Endothelial cell of umbilical vein (primary cell): ENCODE measurements at regions not wholly inside any gene's neighbourhood (a gene's known extent, or its start where the extent isn't known, plus 50 kb on each side); places are given as distances from the start of the nearest gene placed in this dataset.

Source experiments
- BruUV-seq: library from RNA; stranded (reverse); fragments of 400-500 nt; replicated peaks from 2 replicates; lab custom pipeline; 2021; lab: Mats Ljungman, UMichigan
- CTCF ChIA-PET: fragments of 300-600, 350-600 bp; sonication (Branson Sonifier 250); formaldehyde crosslinking; loops from one replicate; lab custom pipeline; 2021; ENCODE audit warnings: antibody characterized with exemption, inconsistent platforms; lab: Charles Lee
- POLR2A ChIA-PET: fragments of 300-600, 350-600 bp; sonication (Branson Sonifier 250); formaldehyde crosslinking; loops from one replicate; lab custom pipeline; 2021; ENCODE audit warnings: antibody characterized with exemption, inconsistent platforms; lab: Charles Lee
- DNase-seq: peaks from one replicate; pipeline ENCODE4 v3.0.0-alpha.2; 2011; ENCODE audit warnings: low read depth, low spot score
- FAIRE-seq: peaks from 2 replicates; lab custom pipeline; 2011; peaks lifted over from hg19 to GRCh38; lab: Jason Lieb, UNC
- H2AFZ ChIP-seq: 2 replicates; pipeline ENCODE4 v1.6.0; 2012; ENCODE audit warnings: low read depth, low read length, control low read depth, inconsistent platforms
- H3K27ac ChIP-seq: 2 replicates; pipeline ENCODE4 v1.5.1; 2011; ENCODE audit warnings: low read depth, mild to moderate bottlenecking, control low read depth, low read length, moderate library complexity; ENCODE audit not compliant: insufficient read depth
- H3K27me3 ChIP-seq, 2 experiments: 2 replicates each; pipeline versions ENCODE4 v1.6.0 to v1.6.1; 2011; ENCODE audit warnings: low read length in 2 of 2, mixed read lengths in 1 of 2; ENCODE audit not compliant: control insufficient read depth in 2 of 2, insufficient read depth in 2 of 2
- H3K36me3 ChIP-seq, 2 experiments: 2 replicates in 1 of 2; 3 replicates in 1 of 2; pipeline ENCODE4 v1.5.1; 2011; ENCODE audit warnings: low read length in 2 of 2, mild to moderate bottlenecking in 1 of 2, moderate library complexity in 1 of 2; ENCODE audit not compliant: control insufficient read depth in 2 of 2, insufficient read depth in 2 of 2; ENCODE audit errors: extremely low read depth in 1 of 2
- H3K4me1 ChIP-seq: 3 replicates; pipeline ENCODE4 v1.5.1; 2011; ENCODE audit warnings: mild to moderate bottlenecking, low read length; ENCODE audit not compliant: control insufficient read depth, insufficient read depth; ENCODE audit errors: extremely low read depth
- H3K4me2 ChIP-seq: 2 replicates; pipeline ENCODE4 v1.6.1; 2011; ENCODE audit warnings: low read length, control low read depth, mixed read lengths; ENCODE audit not compliant: insufficient read depth
- H3K4me3 ChIP-seq, 3 experiments: fragments of 200-600 bp in 1 of 3; sonication (generic), shearing (Covaris generic) in 1 of 3; replicated peaks in 1 of 3; 2 replicates each; pipeline ENCODE4 v1.5.1; 2011 to 2016; ENCODE audit warnings: control low read depth in 3 of 3, low read length in 3 of 3, mild to moderate bottlenecking in 2 of 3, inconsistent platforms in 1 of 3, low read depth in 1 of 3, moderate library complexity in 1 of 3; ENCODE audit not compliant: insufficient read depth in 1 of 3
- H3K79me2 ChIP-seq: 2 replicates; pipeline ENCODE4 v1.6.0; 2012; ENCODE audit warnings: low read length, inconsistent platforms; ENCODE audit not compliant: control insufficient read depth, insufficient read depth
- H3K9ac ChIP-seq: replicated peaks from 2 replicates; pipeline ENCODE3; 2011; ENCODE audit warnings: low read length, control low read depth; ENCODE audit not compliant: insufficient read depth; ENCODE audit errors: extremely low read depth
- H3K9me1 ChIP-seq: replicated peaks from 3 replicates; pipeline ENCODE4 v1.6.0; 2011; ENCODE audit warnings: mild to moderate bottlenecking, low read length; ENCODE audit not compliant: control insufficient read depth, insufficient read depth; ENCODE audit errors: extremely low read depth
- H3K9me3 ChIP-seq: replicated peaks from 2 replicates; pipeline ENCODE4 v1.5.1; 2012; ENCODE audit warnings: low read length, inconsistent platforms; ENCODE audit not compliant: control insufficient read depth, insufficient read depth
- H4K20me1 ChIP-seq: replicated peaks from 2 replicates; pipeline ENCODE3; 2011; ENCODE audit warnings: mild to moderate bottlenecking, low read length; ENCODE audit not compliant: control insufficient read depth, insufficient read depth; ENCODE audit errors: extremely low read depth
- EZH2 ChIP-seq: IDR thresholded peaks from 2 replicates; pipeline ENCODE4 v1.6.1; 2012; ENCODE audit warnings: borderline replicate concordance, low read depth, mild to moderate bottlenecking, moderate library complexity, low read length, inconsistent platforms; ENCODE audit not compliant: severe bottlenecking
- FOS ChIP-seq: IDR thresholded peaks from 2 replicates; pipeline ENCODE4 v1.6.1; 2011; ENCODE audit warnings: mild to moderate bottlenecking, low read length, moderate library complexity, borderline replicate concordance; ENCODE audit not compliant: insufficient read depth
- GATA2 ChIP-seq: IDR thresholded peaks from 2 replicates; pipeline ENCODE4 v1.7.0; 2011; ENCODE audit warnings: low read depth, mild to moderate bottlenecking, moderate library complexity, mixed read lengths, low read length; ENCODE audit not compliant: insufficient read length, insufficient read depth
- JUN ChIP-seq: IDR thresholded peaks from 2 replicates; pipeline ENCODE4 v1.6.1; 2011; ENCODE audit warnings: borderline replicate concordance, low read depth; ENCODE audit not compliant: insufficient read length, insufficient read depth
- MYC ChIP-seq: IDR thresholded peaks from one replicate; pipeline ENCODE4 v1.6.1; 2011; ENCODE audit warnings: mild to moderate bottlenecking, low read depth, low read length
- POLR2A ChIP-seq: IDR thresholded peaks from 2 replicates; pipeline ENCODE4 v1.6.1; 2012; ENCODE audit warnings: low read depth, mild to moderate bottlenecking, control low read depth, low read length
- POLR2AphosphoS5 ChIP-seq: IDR thresholded peaks from 2 replicates; pipeline ENCODE4 v1.6.1; 2012; ENCODE audit warnings: low read depth, mild to moderate bottlenecking, control low read depth, low read length, moderate library complexity; ENCODE audit not compliant: insufficient read depth
- dilution Hi-C: fragments of 300-500 bp; cut with MboI; formaldehyde crosslinking; loops from one replicate; pipeline ENCODE4 v1.15.0; 2019; ENCODE audit warnings: low sequenced_read_pairs; ENCODE audit not compliant: extremely low pct_ligation_motif_present
- intact Hi-C: fragments of 100-400 bp; cut with micrococcal nuclease; formaldehyde crosslinking; loops from one replicate; pipeline ENCODE4 v1.10.0; 2022
- TF ChIP-seq, protein P1 (sequence below), 2 donors: IDR thresholded peaks; 1 replicate in 1 of 2; 2 replicates in 1 of 2; pipeline ENCODE4 v1.5.1; 2011; ENCODE audit warnings: low read length in 2 of 2, mild to moderate bottlenecking in 2 of 2, moderate library complexity in 2 of 2, control low read depth in 1 of 2, inconsistent platforms in 1 of 2, low read depth in 1 of 2; ENCODE audit not compliant: insufficient read depth in 1 of 2; ENCODE audit errors: extremely low read depth in 1 of 2

DNA sequence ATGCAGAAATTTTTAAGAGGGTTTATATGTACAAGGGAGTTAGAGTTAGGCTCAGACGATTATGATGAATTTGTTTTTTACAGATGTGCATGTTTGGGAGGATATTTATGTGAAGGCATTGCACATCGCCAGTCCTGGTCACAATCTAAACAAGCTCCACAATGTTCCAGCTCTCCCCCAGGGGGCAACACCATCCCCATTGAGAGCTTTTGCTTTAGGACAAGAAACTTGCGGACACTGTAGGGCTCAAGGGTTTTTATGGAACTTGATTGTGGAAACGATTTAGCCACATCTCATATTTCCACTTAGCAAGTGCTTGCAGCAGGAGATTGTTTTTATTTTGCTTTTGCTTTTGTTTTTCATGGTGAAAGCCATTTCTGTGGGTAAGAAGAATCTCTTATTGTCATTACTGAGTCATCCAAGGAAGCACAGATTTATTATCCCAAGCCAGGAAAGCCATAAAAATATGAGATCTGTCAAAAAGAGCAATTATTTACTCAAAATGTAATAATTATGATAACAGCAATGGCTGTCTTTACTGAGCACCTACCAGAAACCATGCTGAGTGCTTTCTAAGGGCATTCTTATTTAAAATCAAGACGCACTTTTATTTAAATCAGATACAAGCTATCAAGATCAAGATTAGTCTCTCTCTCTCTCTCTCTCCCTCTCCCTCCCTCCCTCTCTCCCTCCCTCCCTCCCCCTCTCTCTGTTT, 276.7 kb upstream of the SRRM4 start:
- H3K27ac ChIP-seq, result no peak overlapping the region
- no peak overlapping the region for H3K4me2 ChIP-seq
- H3K36me3 ChIP-seq, result no peaks in the 10 kb centered on the region
- no TSS peak for BruUV-seq
- H2AFZ ChIP-seq, result no peak overlapping the region
- no peaks in the 10 kb centered on the region for H3K79me2 ChIP-seq
- intact Hi-C loops, result no loop called here
- POLR2A ChIA-PET, result no interaction called here
- no peak for TF ChIP-seq MYC
- TF ChIP-seq POLR2AphosphoS5, result no peak
- no peak for TF ChIP-seq GATA2
- TF ChIP-seq FOS, result no peak
- TF ChIP-seq POLR2A, result no peak
- TF ChIP-seq JUN, result no peak
- no peak for TF ChIP-seq EZH2
- TF ChIP-seq, protein P1, sequence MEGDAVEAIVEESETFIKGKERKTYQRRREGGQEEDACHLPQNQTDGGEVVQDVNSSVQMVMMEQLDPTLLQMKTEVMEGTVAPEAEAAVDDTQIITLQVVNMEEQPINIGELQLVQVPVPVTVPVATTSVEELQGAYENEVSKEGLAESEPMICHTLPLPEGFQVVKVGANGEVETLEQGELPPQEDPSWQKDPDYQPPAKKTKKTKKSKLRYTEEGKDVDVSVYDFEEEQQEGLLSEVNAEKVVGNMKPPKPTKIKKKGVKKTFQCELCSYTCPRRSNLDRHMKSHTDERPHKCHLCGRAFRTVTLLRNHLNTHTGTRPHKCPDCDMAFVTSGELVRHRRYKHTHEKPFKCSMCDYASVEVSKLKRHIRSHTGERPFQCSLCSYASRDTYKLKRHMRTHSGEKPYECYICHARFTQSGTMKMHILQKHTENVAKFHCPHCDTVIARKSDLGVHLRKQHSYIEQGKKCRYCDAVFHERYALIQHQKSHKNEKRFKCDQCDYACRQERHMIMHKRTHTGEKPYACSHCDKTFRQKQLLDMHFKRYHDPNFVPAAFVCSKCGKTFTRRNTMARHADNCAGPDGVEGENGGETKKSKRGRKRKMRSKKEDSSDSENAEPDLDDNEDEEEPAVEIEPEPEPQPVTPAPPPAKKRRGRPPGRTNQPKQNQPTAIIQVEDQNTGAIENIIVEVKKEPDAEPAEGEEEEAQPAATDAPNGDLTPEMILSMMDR (IDR thresholded peaks at IDR 0.05; ENCODE audit: extremely low read depth in 1 of 2, insufficient read depth in 1 of 2, low read depth in 1 of 2, low read length in 2 of 2), result no peak
- dilution Hi-C loops, result no loop called here
- H3K4me1 ChIP-seq, result no peaks in the 10 kb centered on the region
- no peak overlapping the region for H3K4me3 ChIP-seq
- CTCF ChIA-PET, result no interaction called here
- no peaks in the 10 kb centered on the region for H4K20me1 ChIP-seq
- H3K9me3 ChIP-seq, result peaks cover 6% of the 10 kb centered on the region
- no peaks in the 10 kb centered on the region for H3K9me1 ChIP-seq
- no peaks in the 10 kb centered on the region for H3K27me3 ChIP-seq
- DNase-seq, result no peak
- FAIRE-seq, result no peak
- H3K9ac ChIP-seq, result no peak overlapping the region
